ENCODE measurements at regions not wholly inside any gene's neighbourhood (a gene's known extent, or its start where the extent isn't known, plus 50 kb on each side); places are given as distances from the start of the nearest gene placed in this dataset.

GRCh38 chr14:53539489-53540126 lies 386.5 kb upstream of the DDHD1 start:
- H3K79me2 ChIP-seq (ENCODE audit: insufficient read depth, low read length) = no peaks in the 10 kb centered on the region
- H3K27ac ChIP-seq (ENCODE audit: low read length) = peak overlapping the region; percentile 1; the same call in 1 of the 2 replicates
- TF ChIP-seq EZH2 (IDR thresholded peaks at IDR 0.05; ENCODE audit: borderline replicate concordance, low read depth, low read length, severe bottlenecking) (no peak), CTCF (IDR thresholded peaks at IDR 0.05; ENCODE audit: borderline replicate concordance, extremely low read depth, low read length, poor library complexity, severe bottlenecking) (peak; percentile 91)
- H3K27me3 ChIP-seq (ENCODE audit: insufficient read depth, low read length, poor library complexity) = no peaks in the 10 kb centered on the region
- H3K9me3 ChIP-seq (ENCODE audit: insufficient read depth, low read length, severe bottlenecking) = no peaks in the 10 kb centered on the region
- ATAC-seq (ENCODE audit: insufficient read depth, low read depth) (peak; percentile 90), DNase-seq (peak; percentile 74)
- no peaks in the 10 kb centered on the region for H3K36me3 ChIP-seq (ENCODE audit: insufficient read depth, low read length)
- peaks cover 8% of the 10 kb centered on the region for H3K4me1 ChIP-seq (ENCODE audit: insufficient read depth, low read length)
- H3K4me3 ChIP-seq (ENCODE audit: low read depth in 1 of 2, low read length in 2 of 2) = no peak overlapping the region
- H3K9ac ChIP-seq (ENCODE audit: low read depth, low read length) = no peak overlapping the region
- no peaks in the 10 kb centered on the region for H4K20me1 ChIP-seq (ENCODE audit: insufficient read depth, low read length)
- H3K4me2 ChIP-seq (ENCODE audit: insufficient read depth, low read length) = no peak overlapping the region
- H2AFZ ChIP-seq (ENCODE audit: low read depth, low read length) = no peak overlapping the region

- H3K79me2 ChIP-seq (ENCODE audit: insufficient read depth, low read length) = no peaks in the 10 kb centered on the region
- TF ChIP-seq EZH2 (IDR thresholded peaks at IDR 0.05; ENCODE audit: borderline replicate concordance, low read depth, low read length, severe bottlenecking) (no peak), CTCF (IDR thresholded peaks at IDR 0.05; ENCODE audit: borderline replicate concordance, extremely low read depth, low read length, poor library complexity, severe bottlenecking) (no peak)
- peaks cover 8% of the 10 kb centered on the region for H3K4me1 ChIP-seq (ENCODE audit: insufficient read depth, low read length)
- no peak overlapping the region for H3K4me3 ChIP-seq (ENCODE audit: low read depth in 1 of 2, low read length in 2 of 2)
- no peak overlapping the region for H3K9ac ChIP-seq (ENCODE audit: low read depth, low read length)
- H3K4me2 ChIP-seq (ENCODE audit: insufficient read depth, low read length) = no peak overlapping the region
- H3K27ac ChIP-seq (ENCODE audit: low read length) = no peak overlapping the region
- no peak for ATAC-seq (ENCODE audit: insufficient read depth, low read depth)
- H2AFZ ChIP-seq (ENCODE audit: low read depth, low read length) = no peak overlapping the region
- H4K20me1 ChIP-seq (ENCODE audit: insufficient read depth, low read length) = no peaks in the 10 kb centered on the region
- no peak for DNase-seq
- H3K27me3 ChIP-seq (ENCODE audit: insufficient read depth, low read length, poor library complexity) = no peaks in the 10 kb centered on the region
- no peaks in the 10 kb centered on the region for H3K9me3 ChIP-seq (ENCODE audit: insufficient read depth, low read length, severe bottlenecking)
- no peaks in the 10 kb centered on the region for H3K36me3 ChIP-seq (ENCODE audit: insufficient read depth, low read length)
Measured at GRCh38 chr14:53538316-53538881, 385.3 kb upstream of the DDHD1 start.

- TF ChIP-seq EZH2 (IDR thresholded peaks at IDR 0.05; ENCODE audit: borderline replicate concordance, low read depth, low read length, severe bottlenecking) = no peak
- TF ChIP-seq CTCF (IDR thresholded peaks at IDR 0.05; ENCODE audit: borderline replicate concordance, extremely low read depth, low read length, poor library complexity, severe bottlenecking) = no peak
- H3K27ac ChIP-seq (ENCODE audit: low read length) = no peak overlapping the region
- ATAC-seq (ENCODE audit: insufficient read depth, low read depth) = no peak
Measured at GRCh38 chr14:53537422-53538315, 384.5 kb upstream of the DDHD1 start.

More at GRCh38 chr14:53537422-53538315, 384.5 kb upstream of the DDHD1 start:
- Histone ChIP-seq H3K79me2 (ENCODE audit: insufficient read depth, low read length) (no peaks in the 10 kb centered on the region), H3K4me3 (ENCODE audit: low read depth in 1 of 2, low read length in 2 of 2) (no peak overlapping the region), H2AFZ (ENCODE audit: low read depth, low read length) (no peak overlapping the region), H3K4me1 (ENCODE audit: insufficient read depth, low read length) (peaks cover 8% of the 10 kb centered on the region), H3K4me2 (ENCODE audit: insufficient read depth, low read length) (no peak overlapping the region), H3K9me3 (ENCODE audit: insufficient read depth, low read length, severe bottlenecking) (no peaks in the 10 kb centered on the region), H3K36me3 (ENCODE audit: insufficient read depth, low read length) (0 out of 2 replicates have a peak, but pooled peaks cover 2% of the 10 kb centered on the region), H3K27me3 (ENCODE audit: insufficient read depth, low read length, poor library complexity) (no peaks in the 10 kb centered on the region), H3K9ac (ENCODE audit: low read depth, low read length) (no peak overlapping the region), H4K20me1 (ENCODE audit: insufficient read depth, low read length) (no peaks in the 10 kb centered on the region)
- DNase-seq = no peak

Data from DND-41 (cell line).